Right lobe of liver (tissue), 6 donors: ENCODE measurements at regions not wholly inside any gene's neighbourhood (a gene's known extent, or its start where the extent isn't known, plus 50 kb on each side); places are given as distances from the start of the nearest gene placed in this dataset.

Experiments
- ATAC-seq, 4 donors: fragments of 200-7000 bp; cut with Tn5 transposase; one replicate each; pipeline ENCODE4 v1.9.1; 2020; ENCODE audit warnings: mild to moderate bottlenecking in 4 of 4, moderate library complexity in 4 of 4
- DNase-seq, 3 donors: peaks; one replicate each; pipeline ENCODE4 v3.0.0-alpha.2; 2020
- H3K27ac ChIP-seq, 3 donors: fragments of 200-600 bp; one replicate each; pipeline ENCODE4 v1.8.0; 2022
- H3K27me3 ChIP-seq, 2 donors: fragments of 200-600 bp; one replicate each; pipeline ENCODE4 v1.8.0; 2022
- H3K36me3 ChIP-seq, 4 donors: fragments of 200-600 bp; sonication (generic) in 1 of 4; one replicate each; pipeline versions ENCODE4 v1.5.1 to v1.8.0; 2017 to 2022; ENCODE audit warnings: control low read depth in 1 of 4
- H3K4me1 ChIP-seq, 4 donors: fragments of 200-600 bp; sonication (generic) in 1 of 4; one replicate each; pipeline versions ENCODE4 v1.5.1 to v1.8.0; 2017 to 2022; ENCODE audit warnings: control low read depth in 1 of 4
- H3K4me3 ChIP-seq, 3 donors: fragments of 200-600 bp; one replicate each; pipeline ENCODE4 v1.8.0; 2022
- H3K9me3 ChIP-seq, 4 donors: fragments of 200-600 bp; sonication (generic) in 1 of 4; one replicate each; pipeline versions ENCODE4 v1.5.1 to v1.8.0; 2017 to 2022; ENCODE audit warnings: control low read depth in 1 of 4
- CTCF ChIP-seq, 4 donors: fragments of 200-600 bp in 3 of 4; fragments of 450-650 bp in 1 of 4; IDR thresholded peaks; one replicate each; pipeline versions ENCODE4 v1.5.1 to v1.8.0; 2016 to 2022; ENCODE audit warnings: antibody characterized with exemption in 4 of 4, mild to moderate bottlenecking in 2 of 4
- POLR2A ChIP-seq: fragments of 450-650 bp; IDR thresholded peaks from one replicate; pipeline ENCODE4 v1.6.1; 2017; ENCODE audit warnings: antibody characterized with exemption, mild to moderate bottlenecking
- WGBS: methylation state at CpG from one replicate; pipeline ENCODE4 v1.1.6; 2018; ENCODE audit warnings: low coverage, low lambda C conversion rate; ENCODE audit not compliant: insufficient coverage; ENCODE audit errors: missing lambda C conversion rate; 5-methylcytosine and 5-hydroxymethylcytosine counted together
- intact Hi-C, 2 donors: fragments of 100-400 bp; cut with DNase I; formaldehyde crosslinking; loops; one replicate each; pipeline versions ENCODE4 v1.11.2 to v1.14.1; 2022
- donor health status: DM: no; HTN: yes; CAD: no.
- donor health status: DM: no; HTN: no; CAD: no.
- donor health status: DM: no; HTN: no; CAD: no.
- donor health status: DM: no; HTN: yes; CAD: no.
- donor health status: DM: no; HTN: yes; CAD: no.

- no peak overlapping the region for H3K27ac ChIP-seq
Observed at GRCh38 chr10:31147210-31147608, 115.5 kb upstream of the ZNF438 start.

GRCh38 chr10:31148951-31149350 is 117.3 kb upstream of the ZNF438 start:
- H3K27me3 ChIP-seq = no peaks in the 10 kb centered on the region

More at GRCh38 chr10:31147210-31147608, 115.5 kb upstream of the ZNF438 start:
- Histone ChIP-seq H3K4me1 (no peaks in the 10 kb centered on the region), H3K27me3 (no peaks in the 10 kb centered on the region), H3K4me3 (no peak overlapping the region), H3K9me3 (no peaks in the 10 kb centered on the region), H3K36me3 (no peaks in the 10 kb centered on the region)
- DNase-seq (no peak), ATAC-seq (no peak)
- intact Hi-C loops = no loop called here
- TF ChIP-seq CTCF (IDR thresholded peaks at IDR 0.05) (no peak), POLR2A (no peak)
- WGBS = 57% methylated on average over 2 of the region's 2 CpGs

DNA sequence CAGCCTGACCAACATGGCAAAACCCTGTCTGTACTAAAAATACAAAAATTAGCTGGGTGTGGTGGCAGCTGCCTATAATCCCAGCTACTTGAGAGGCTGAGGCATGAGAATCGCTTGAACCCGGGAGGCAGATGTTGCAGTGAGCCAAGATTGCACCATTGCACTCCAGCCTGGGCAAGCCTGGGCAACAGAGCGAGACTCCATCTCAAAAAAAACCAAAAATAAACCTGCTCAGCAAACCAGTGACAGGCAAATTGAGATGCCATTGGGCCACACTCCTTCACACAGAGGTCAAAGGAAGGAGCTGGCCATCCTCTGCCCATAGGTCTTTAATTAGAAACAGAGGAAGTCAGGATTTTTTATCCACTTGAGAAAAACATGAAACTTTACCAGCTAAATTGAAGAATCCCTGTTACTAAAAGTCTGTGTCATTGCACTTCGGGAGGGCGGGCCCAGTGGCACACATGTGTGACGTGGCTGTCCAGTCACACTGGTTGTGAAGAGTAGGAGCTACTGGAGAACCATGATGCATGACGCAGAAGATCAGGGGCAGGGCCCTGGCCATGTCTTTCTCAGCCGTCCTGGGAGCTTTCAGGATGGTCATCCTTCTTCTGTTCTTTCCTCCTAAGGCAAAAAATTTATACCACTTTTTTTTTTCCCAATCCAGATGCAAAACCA is 118.3 kb upstream of the ZNF438 start:
- H3K9me3 ChIP-seq = no peaks in the 10 kb centered on the region
- ATAC-seq = no peak
- no peaks in the 10 kb centered on the region for H3K27me3 ChIP-seq
- H3K4me3 ChIP-seq = no peak overlapping the region
- H3K27ac ChIP-seq = no peak overlapping the region
- H3K4me1 ChIP-seq = no peaks in the 10 kb centered on the region
- TF ChIP-seq POLR2A (no peak), CTCF (IDR thresholded peaks at IDR 0.05) (no peak)
- intact Hi-C loops = no loop called here
- 68% methylated on average over 7 of the region's 8 CpGs for WGBS
- H3K36me3 ChIP-seq = no peaks in the 10 kb centered on the region
- DNase-seq = no peak

More at GRCh38 chr10:31148951-31149350, 117.3 kb upstream of the ZNF438 start:
- DNase-seq (no peak), ATAC-seq (no peak)
- 79% methylated on average over 4 of the region's 4 CpGs for WGBS
- H3K4me3 ChIP-seq = no peak overlapping the region
- no peaks in the 10 kb centered on the region for H3K9me3 ChIP-seq
- H3K36me3 ChIP-seq = no peaks in the 10 kb centered on the region
- H3K4me1 ChIP-seq = no peaks in the 10 kb centered on the region
- no peak overlapping the region for H3K27ac ChIP-seq
- intact Hi-C loops = no loop called here
- TF ChIP-seq CTCF (IDR thresholded peaks at IDR 0.05) = no peak

- no peak for ATAC-seq
- Histone ChIP-seq H3K9me3 (no peaks in the 10 kb centered on the region), H3K27ac (no peak overlapping the region), H3K4me3 (no peak overlapping the region), H3K27me3 (no peaks in the 10 kb centered on the region), H3K36me3 (no peaks in the 10 kb centered on the region), H3K4me1 (no peaks in the 10 kb centered on the region)
- 50% methylated on average over 2 of the region's 2 CpGs for WGBS
- DNase-seq = no peak
- TF ChIP-seq CTCF (IDR thresholded peaks at IDR 0.05) (no peak), POLR2A (no peak)
- intact Hi-C loops = no loop called here
Observed at GRCh38 chr10:31151301-31151700, 119.6 kb upstream of the ZNF438 start.
